Mammary epithelial cell (primary cell): ENCODE measurements at regions not wholly inside any gene's neighbourhood (a gene's known extent, or its start where the extent isn't known, plus 50 kb on each side); places are given as distances from the start of the nearest gene placed in this dataset.

Source experiments
- EZH2 ChIP-seq: IDR thresholded peaks from 2 replicates; pipeline ENCODE4 v1.6.1; 2012; ENCODE audit warnings: low read length, inconsistent platforms, borderline replicate concordance
- TF ChIP-seq, protein P1 (sequence below), 2 donors: IDR thresholded peaks in 1 of 2; conservative IDR thresholded peaks in 1 of 2; 2 replicates each; pipeline ENCODE4 v1.5.1; 2011 to 2012; ENCODE audit warnings: inconsistent platforms in 2 of 2, low read length in 2 of 2, mild to moderate bottlenecking in 2 of 2, control low read depth in 1 of 2, low read depth in 1 of 2; ENCODE audit not compliant: insufficient read depth in 1 of 2; ENCODE audit errors: extremely low read depth in 1 of 2

DNA sequence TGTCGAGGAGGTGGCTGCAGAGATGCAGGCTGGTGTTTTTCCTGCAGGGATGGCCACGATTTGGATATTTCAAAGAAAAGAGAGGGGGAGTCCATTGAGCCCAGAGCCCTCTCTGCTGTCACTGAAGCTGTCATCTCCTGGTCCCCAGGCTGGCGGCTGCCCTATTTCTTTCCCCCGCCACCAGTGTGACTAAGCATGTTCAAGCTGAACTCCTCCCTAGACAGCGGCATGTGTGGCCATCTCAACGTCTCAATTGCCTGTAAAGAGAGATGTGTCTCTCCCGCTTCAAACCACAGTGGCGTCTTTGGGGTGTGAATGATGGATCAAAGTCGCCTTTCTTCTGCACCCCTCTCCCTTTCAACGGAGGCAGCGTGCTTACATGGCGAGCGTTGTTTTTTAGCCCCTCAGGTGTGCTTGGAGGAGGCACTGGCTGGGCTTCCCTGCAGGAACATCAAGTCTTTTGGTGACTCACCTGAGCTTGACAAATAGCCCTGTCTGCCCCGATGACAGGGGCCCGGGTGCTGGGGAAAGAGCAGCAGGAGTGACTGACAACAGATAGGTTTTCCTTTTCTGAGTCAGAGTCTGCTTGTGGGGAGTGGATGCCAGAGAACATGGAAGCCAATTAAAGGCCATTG is 346.4 kb upstream of the AJAP1 start:
- TF ChIP-seq, protein P1, sequence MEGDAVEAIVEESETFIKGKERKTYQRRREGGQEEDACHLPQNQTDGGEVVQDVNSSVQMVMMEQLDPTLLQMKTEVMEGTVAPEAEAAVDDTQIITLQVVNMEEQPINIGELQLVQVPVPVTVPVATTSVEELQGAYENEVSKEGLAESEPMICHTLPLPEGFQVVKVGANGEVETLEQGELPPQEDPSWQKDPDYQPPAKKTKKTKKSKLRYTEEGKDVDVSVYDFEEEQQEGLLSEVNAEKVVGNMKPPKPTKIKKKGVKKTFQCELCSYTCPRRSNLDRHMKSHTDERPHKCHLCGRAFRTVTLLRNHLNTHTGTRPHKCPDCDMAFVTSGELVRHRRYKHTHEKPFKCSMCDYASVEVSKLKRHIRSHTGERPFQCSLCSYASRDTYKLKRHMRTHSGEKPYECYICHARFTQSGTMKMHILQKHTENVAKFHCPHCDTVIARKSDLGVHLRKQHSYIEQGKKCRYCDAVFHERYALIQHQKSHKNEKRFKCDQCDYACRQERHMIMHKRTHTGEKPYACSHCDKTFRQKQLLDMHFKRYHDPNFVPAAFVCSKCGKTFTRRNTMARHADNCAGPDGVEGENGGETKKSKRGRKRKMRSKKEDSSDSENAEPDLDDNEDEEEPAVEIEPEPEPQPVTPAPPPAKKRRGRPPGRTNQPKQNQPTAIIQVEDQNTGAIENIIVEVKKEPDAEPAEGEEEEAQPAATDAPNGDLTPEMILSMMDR (conservative IDR thresholded peaks at IDR 0.05 in 1 of 2, IDR thresholded peaks at IDR 0.05 in 1 of 2; ENCODE audit: extremely low read depth in 1 of 2, insufficient read depth in 1 of 2, low read depth in 1 of 2, low read length in 2 of 2): no peak
- no peak for TF ChIP-seq EZH2
